OCI-LY3 (cell line): ENCODE measurements at regions not wholly inside any gene's neighbourhood (a gene's known extent, or its start where the extent isn't known, plus 50 kb on each side); places are given as distances from the start of the nearest gene placed in this dataset.

Experiments
- EZH2phosphoT487 ChIP-seq: fragments of 200-600 bp; shearing (Covaris generic); IDR thresholded peaks from 2 replicates; pipeline ENCODE4 v1.6.1; 2018; ENCODE audit warnings: antibody characterized with exemption, mixed run types, low read depth
- TF ChIP-seq, protein P1 (sequence below): fragments of 200-600, 300-600 bp; sonication (generic); IDR thresholded peaks from 2 replicates; pipeline ENCODE4 v1.5.1; 2014; ENCODE audit warnings: antibody characterized with exemption, low read length, low read depth

DNA sequence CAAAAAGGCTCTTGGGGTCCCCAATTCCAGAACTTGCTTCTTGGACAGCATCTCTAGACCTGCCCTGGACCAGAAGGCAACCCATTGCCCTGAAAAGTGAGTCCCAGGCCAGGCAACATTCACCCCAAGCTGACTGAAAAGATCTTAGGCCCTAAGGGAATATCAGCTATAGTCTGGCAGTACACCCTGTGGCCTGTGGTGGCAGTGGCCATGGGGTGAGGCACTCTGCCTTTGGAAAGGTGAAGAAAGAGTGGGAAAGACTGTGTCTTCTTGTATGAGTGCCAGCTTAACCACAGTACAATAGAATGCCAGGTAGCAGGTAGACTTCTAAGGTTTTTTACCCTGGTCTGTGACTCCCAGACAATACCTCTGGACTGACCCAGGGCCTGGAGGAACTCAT is 564.5 kb downstream of the CDH8 start:
- TF ChIP-seq, protein P1, sequence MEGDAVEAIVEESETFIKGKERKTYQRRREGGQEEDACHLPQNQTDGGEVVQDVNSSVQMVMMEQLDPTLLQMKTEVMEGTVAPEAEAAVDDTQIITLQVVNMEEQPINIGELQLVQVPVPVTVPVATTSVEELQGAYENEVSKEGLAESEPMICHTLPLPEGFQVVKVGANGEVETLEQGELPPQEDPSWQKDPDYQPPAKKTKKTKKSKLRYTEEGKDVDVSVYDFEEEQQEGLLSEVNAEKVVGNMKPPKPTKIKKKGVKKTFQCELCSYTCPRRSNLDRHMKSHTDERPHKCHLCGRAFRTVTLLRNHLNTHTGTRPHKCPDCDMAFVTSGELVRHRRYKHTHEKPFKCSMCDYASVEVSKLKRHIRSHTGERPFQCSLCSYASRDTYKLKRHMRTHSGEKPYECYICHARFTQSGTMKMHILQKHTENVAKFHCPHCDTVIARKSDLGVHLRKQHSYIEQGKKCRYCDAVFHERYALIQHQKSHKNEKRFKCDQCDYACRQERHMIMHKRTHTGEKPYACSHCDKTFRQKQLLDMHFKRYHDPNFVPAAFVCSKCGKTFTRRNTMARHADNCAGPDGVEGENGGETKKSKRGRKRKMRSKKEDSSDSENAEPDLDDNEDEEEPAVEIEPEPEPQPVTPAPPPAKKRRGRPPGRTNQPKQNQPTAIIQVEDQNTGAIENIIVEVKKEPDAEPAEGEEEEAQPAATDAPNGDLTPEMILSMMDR = no peak
- TF ChIP-seq EZH2phosphoT487 = no peak
